ENCODE measurements at regions not wholly inside any gene's neighbourhood (a gene's known extent, or its start where the extent isn't known, plus 50 kb on each side); places are given as distances from the start of the nearest gene placed in this dataset.

GRCh38 chr22:48254311-48254873, 1491.9 kb downstream of the TBC1D22A start:
- DNase-seq (ENCODE audit: low read depth) = no peak

GRCh38 chr22:48253573-48253972, 1491.1 kb downstream of the TBC1D22A start:
- DNase-seq (ENCODE audit: low read depth) = no peak

- no peak for DNase-seq (ENCODE audit: low read depth)
Observed at GRCh38 chr22:48253136-48253535, 1490.7 kb downstream of the TBC1D22A start.

GRCh38 chr22:48251629-48252028, 1489.2 kb downstream of the TBC1D22A start:
- no peak for DNase-seq (ENCODE audit: low read depth)

- DNase-seq (ENCODE audit: low read depth) = no peak
Observed at GRCh38 chr22:48250937-48251530, 1488.6 kb downstream of the TBC1D22A start.

GRCh38 chr22:48250286-48250895, 1487.9 kb downstream of the TBC1D22A start:
- no peak for DNase-seq (ENCODE audit: low read depth)

- no peak for DNase-seq (ENCODE audit: low read depth)
Observed at GRCh38 chr22:48249713-48250268, 1487.3 kb downstream of the TBC1D22A start.

GRCh38 chr22:48248901-48249455, 1486.5 kb downstream of the TBC1D22A start:
- no peak for DNase-seq (ENCODE audit: low read depth)

- DNase-seq (ENCODE audit: low read depth) = no peak
Observed at GRCh38 chr22:48247829-48248228, 1485.4 kb downstream of the TBC1D22A start.

- no peak for DNase-seq (ENCODE audit: low read depth)
Observed at GRCh38 chr22:48245196-48245485, 1482.7 kb downstream of the TBC1D22A start.

- no peak for DNase-seq (ENCODE audit: low read depth)
Observed at GRCh38 chr22:48244388-48245195, 1482.1 kb downstream of the TBC1D22A start.

GRCh38 chr22:48242461-48242864, 1480.0 kb downstream of the TBC1D22A start:
- no peak for DNase-seq (ENCODE audit: low read depth)

GRCh38 chr22:48241658-48242057, 1479.2 kb downstream of the TBC1D22A start:
- no peak for DNase-seq (ENCODE audit: low read depth)

- no peak for DNase-seq (ENCODE audit: low read depth)
Observed at GRCh38 chr22:48240935-48241230, 1478.4 kb downstream of the TBC1D22A start.

- no peak for DNase-seq (ENCODE audit: low read depth)
Observed at GRCh38 chr22:48240148-48240934, 1477.9 kb downstream of the TBC1D22A start.

- no peak for DNase-seq (ENCODE audit: low read depth)
Observed at GRCh38 chr22:48239461-48240147, 1477.2 kb downstream of the TBC1D22A start.

- DNase-seq (ENCODE audit: low read depth) = no peak
Observed at GRCh38 chr22:48238966-48239365, 1476.5 kb downstream of the TBC1D22A start.

- DNase-seq (ENCODE audit: low read depth) = no peak
Observed at GRCh38 chr22:48238284-48238915, 1476.0 kb downstream of the TBC1D22A start.

- DNase-seq (ENCODE audit: low read depth) = no peak
Observed at GRCh38 chr22:48237466-48238283, 1475.2 kb downstream of the TBC1D22A start.

GRCh38 chr22:48236261-48236660, 1473.8 kb downstream of the TBC1D22A start:
- DNase-seq (ENCODE audit: low read depth) = no peak

All from activated T-helper 1 cell treated with Interleukin-2 at 50 U/mL for 16 hours (primary cell).